Fibroblast of villous mesenchyme (primary cell): ENCODE measurements at regions not wholly inside any gene's neighbourhood (a gene's known extent, or its start where the extent isn't known, plus 50 kb on each side); places are given as distances from the start of the nearest gene placed in this dataset.

Source experiments
- DNase-seq: peaks from one replicate; pipeline ENCODE4 v3.0.0-alpha.2; 2010; ENCODE audit warnings: low read depth
- H3K4me3 ChIP-seq: 2 replicates; pipeline ENCODE4 v1.5.1; 2011; ENCODE audit warnings: low read depth, mild to moderate bottlenecking, low read length
- CTCF ChIP-seq: IDR thresholded peaks from 2 replicates; pipeline ENCODE4 v1.5.1; 2012; ENCODE audit warnings: low read depth, mild to moderate bottlenecking, low read length; ENCODE audit not compliant: insufficient read depth

- DNase-seq = no peak
- no peak for TF ChIP-seq CTCF
Measured at GRCh38 chr12:124194264-124194892, 100.5 kb upstream of the RFLNA start.

GRCh38 chr12:124194893-124195566 is 99.9 kb upstream of the RFLNA start:
- TF ChIP-seq CTCF = no peak
- no peak overlapping the region for H3K4me3 ChIP-seq
- no peak for DNase-seq

More at GRCh38 chr12:124194264-124194892, 100.5 kb upstream of the RFLNA start:
- no peak overlapping the region for H3K4me3 ChIP-seq

- no peak for TF ChIP-seq CTCF
- no peak for DNase-seq
- no peak overlapping the region for H3K4me3 ChIP-seq
Measured at GRCh38 chr12:124195567-124195942, 99.3 kb upstream of the RFLNA start.

GRCh38 chr12:124196236-124196635 is 98.7 kb upstream of the RFLNA start:
- TF ChIP-seq CTCF = no peak
- no peak for DNase-seq
- no peak overlapping the region for H3K4me3 ChIP-seq

- no peak for TF ChIP-seq CTCF
- H3K4me3 ChIP-seq = no peak overlapping the region
- no peak for DNase-seq
Measured at GRCh38 chr12:124201248-124201647, 93.6 kb upstream of the RFLNA start.

- TF ChIP-seq CTCF = no peak
- H3K4me3 ChIP-seq = no peak overlapping the region
- no peak for DNase-seq
Measured at GRCh38 chr12:124203176-124203575, 91.7 kb upstream of the RFLNA start.
